ENCODE measurements at regions not wholly inside any gene's neighbourhood (a gene's known extent, or its start where the extent isn't known, plus 50 kb on each side); places are given as distances from the start of the nearest gene placed in this dataset.

DNA sequence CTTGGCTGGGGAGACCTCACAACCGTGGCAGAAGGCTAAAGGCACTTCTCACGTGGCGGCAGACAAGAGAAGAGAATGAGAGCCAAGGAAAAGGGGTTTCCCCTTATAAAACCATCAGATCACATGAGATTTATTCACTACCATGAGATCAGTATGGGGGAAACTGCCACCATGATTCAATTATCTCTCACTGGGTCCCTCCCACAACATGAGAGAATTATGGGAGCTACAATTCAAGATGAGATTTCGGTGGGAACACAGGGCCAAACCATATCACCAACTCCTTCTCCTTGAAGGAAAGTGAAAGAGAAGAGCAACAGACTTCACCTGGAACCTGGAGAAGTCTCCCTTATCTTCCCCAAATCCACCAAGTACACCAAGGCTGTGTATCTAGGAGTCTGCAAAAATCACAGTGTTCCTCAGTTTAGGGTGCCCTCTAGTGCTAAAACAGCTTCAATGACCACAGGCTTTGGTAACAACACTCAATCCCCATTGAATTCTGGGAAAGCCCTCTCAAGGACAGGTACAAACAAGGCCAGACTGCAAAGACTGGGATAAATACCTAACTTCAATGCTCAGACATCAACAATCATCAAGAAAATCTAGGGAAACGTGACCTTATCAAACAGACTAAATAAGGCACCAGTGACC is 148.8 kb upstream of the SRD5A2 start:
- TF ChIP-seq, protein P1, sequence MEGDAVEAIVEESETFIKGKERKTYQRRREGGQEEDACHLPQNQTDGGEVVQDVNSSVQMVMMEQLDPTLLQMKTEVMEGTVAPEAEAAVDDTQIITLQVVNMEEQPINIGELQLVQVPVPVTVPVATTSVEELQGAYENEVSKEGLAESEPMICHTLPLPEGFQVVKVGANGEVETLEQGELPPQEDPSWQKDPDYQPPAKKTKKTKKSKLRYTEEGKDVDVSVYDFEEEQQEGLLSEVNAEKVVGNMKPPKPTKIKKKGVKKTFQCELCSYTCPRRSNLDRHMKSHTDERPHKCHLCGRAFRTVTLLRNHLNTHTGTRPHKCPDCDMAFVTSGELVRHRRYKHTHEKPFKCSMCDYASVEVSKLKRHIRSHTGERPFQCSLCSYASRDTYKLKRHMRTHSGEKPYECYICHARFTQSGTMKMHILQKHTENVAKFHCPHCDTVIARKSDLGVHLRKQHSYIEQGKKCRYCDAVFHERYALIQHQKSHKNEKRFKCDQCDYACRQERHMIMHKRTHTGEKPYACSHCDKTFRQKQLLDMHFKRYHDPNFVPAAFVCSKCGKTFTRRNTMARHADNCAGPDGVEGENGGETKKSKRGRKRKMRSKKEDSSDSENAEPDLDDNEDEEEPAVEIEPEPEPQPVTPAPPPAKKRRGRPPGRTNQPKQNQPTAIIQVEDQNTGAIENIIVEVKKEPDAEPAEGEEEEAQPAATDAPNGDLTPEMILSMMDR (IDR thresholded peaks at IDR 0.05; ENCODE audit: insufficient read depth, low read length), result peak; percentile 21
- TF ChIP-seq POLR2AphosphoS5 (IDR thresholded peaks at IDR 0.05; ENCODE audit: low read depth), result no peak
- no peak for TF ChIP-seq GABPA (IDR thresholded peaks at IDR 0.05; ENCODE audit: low read depth)
- TF ChIP-seq REST (IDR thresholded peaks at IDR 0.05; ENCODE audit: insufficient replicate concordance, low read depth), result no peak

Measured in HL-60 (cell line).